HepG2 (cell line): ENCODE measurements at regions not wholly inside any gene's neighbourhood (a gene's known extent, or its start where the extent isn't known, plus 50 kb on each side); places are given as distances from the start of the nearest gene placed in this dataset.

ENCODE experiments used
- ATAC-seq: fragments of 200-7000 bp; cut with Tn5 transposase; 3 replicates; pipeline ENCODE4 v1.9.1; 2020; ENCODE audit warnings: mild to moderate bottlenecking, moderate library complexity
- BruUV-seq: library from RNA; stranded (reverse); fragments of 400-500 nt; replicated peaks from 2 replicates; lab custom pipeline; 2021; lab: Mats Ljungman, UMichigan
- CTCF ChIA-PET: fragments of 300-600 bp; formaldehyde crosslinking; extraction: SDS; loops from one replicate; lab custom pipeline; 2021; ENCODE audit warnings: low total read pairs, inconsistent platforms, low intra/inter-chr PET ratio; lab: Yijun Ruan, JAX
- POLR2A ChIA-PET: fragments of 350-600 bp; sonication (Branson Sonifier 250); formaldehyde crosslinking; loops from one replicate; lab custom pipeline; 2020; ENCODE audit warnings: antibody characterized with exemption, inconsistent platforms; lab: Yijun Ruan, JAX
- DNase-seq: peaks from one replicate; pipeline ENCODE4 v3.0.0-alpha.2; 2015; ENCODE audit warnings: low spot score
- FAIRE-seq: peaks from 3 replicates; lab custom pipeline; 2011; peaks lifted over from hg19 to GRCh38; lab: Jason Lieb, UNC
- H2AFZ ChIP-seq: one replicate; pipeline ENCODE4 v1.6.1; 2011; ENCODE audit warnings: low read length, inconsistent platforms
- H3K27ac ChIP-seq: fragments of 300-600 bp; 3 replicates; pipeline ENCODE4 v1.8.0; 2011; ENCODE audit warnings: mixed run types, mild to moderate bottlenecking, mixed read lengths, low read length, inconsistent platforms; ENCODE audit not compliant: insufficient read depth; ENCODE audit errors: extremely low read length
- H3K27me3 ChIP-seq, 2 experiments: fragments of 200-600 bp in 1 of 2; 2 replicates in 1 of 2; 3 replicates in 1 of 2; pipeline versions ENCODE4 v1.6.0 to v1.8.0; 2011; ENCODE audit warnings: low read length in 2 of 2, mild to moderate bottlenecking in 2 of 2, moderate library complexity in 2 of 2, inconsistent platforms in 1 of 2; ENCODE audit not compliant: insufficient read depth in 2 of 2, control insufficient read depth in 1 of 2
- H3K36me3 ChIP-seq, 2 experiments: fragments of 200-600 bp in 1 of 2; replicated peaks in 1 of 2; 2 replicates in 1 of 2; 3 replicates in 1 of 2; pipeline versions ENCODE4 v1.5.1 to v1.8.0; 2011; ENCODE audit warnings: low read length in 2 of 2, inconsistent platforms in 1 of 2; ENCODE audit not compliant: insufficient read depth in 2 of 2, control insufficient read depth in 1 of 2
- H3K4me1 ChIP-seq: 2 replicates; pipeline ENCODE4 v1.5.1; 2012; ENCODE audit warnings: low read length, inconsistent platforms; ENCODE audit not compliant: insufficient read depth
- H3K4me2 ChIP-seq: 2 replicates; pipeline ENCODE4 v1.6.0; 2011; ENCODE audit warnings: low read depth, low read length, inconsistent platforms
- H3K4me3 ChIP-seq, 3 experiments: fragments of 200-600 bp in 1 of 3; sonication (generic), shearing (Covaris generic) in 1 of 3; replicated peaks in 1 of 3; 2 replicates each; pipeline ENCODE4 v1.5.1; 2011 to 2016; ENCODE audit warnings: low read length in 3 of 3, inconsistent platforms in 2 of 3, low read depth in 2 of 3, mild to moderate bottlenecking in 2 of 3, control low read depth in 1 of 3, mixed read lengths in 1 of 3; ENCODE audit not compliant: insufficient read depth in 1 of 3
- H3K79me2 ChIP-seq: one replicate; pipeline ENCODE4 v1.6.1; 2011; ENCODE audit warnings: low read length, inconsistent platforms; ENCODE audit not compliant: insufficient read depth
- H3K9ac ChIP-seq: 2 replicates; pipeline ENCODE4 v1.6.0; 2011; ENCODE audit warnings: mild to moderate bottlenecking, low read depth, low read length, inconsistent platforms; ENCODE audit not compliant: insufficient read depth
- H3K9me3 ChIP-seq: 2 replicates; pipeline ENCODE4 v1.5.1; 2012; ENCODE audit warnings: mild to moderate bottlenecking, low read length
- H4K20me1 ChIP-seq: 2 replicates; pipeline ENCODE4 v1.6.0; 2011; ENCODE audit warnings: inconsistent platforms, mild to moderate bottlenecking, low read length, moderate library complexity; ENCODE audit not compliant: insufficient read depth
- KLF6 ChIP-seq: IDR thresholded peaks from 2 replicates; pipeline ENCODE4 v1.8.0; 2016; ENCODE audit warnings: missing biosample characterization, missing genetic modification reagents
- SNAPC2 ChIP-seq: sonication (generic); formaldehyde crosslinking; IDR thresholded peaks from 2 replicates; pipeline ENCODE4 v1.8.1; 2022; ENCODE audit warnings: mild to moderate bottlenecking, missing genetic modification reagents
- TCF7L2 ChIP-seq: IDR thresholded peaks from 2 replicates; pipeline ENCODE4 v1.6.1; 2011; ENCODE audit warnings: mild to moderate bottlenecking, low read depth, low read length, moderate library complexity
- WGBS: methylation state at CpG from one replicate; pipeline ENCODE4 v1.1.6; 2017; ENCODE audit warnings: low lambda C conversion rate; 5-methylcytosine and 5-hydroxymethylcytosine counted together
- in situ Hi-C: cut with HindIII; loops from 2 replicates; pipeline ENCODE4 v1.10.0; 2017; ENCODE audit warnings: low pct_unique_long_range_greater_than_20kb; ENCODE audit not compliant: extremely low pct_ligation_motif_present
- intact Hi-C: fragments of 100-400 bp; cut with micrococcal nuclease; formaldehyde crosslinking; loops from one replicate; pipeline ENCODE4 v1.10.0; 2022; ENCODE audit not compliant: unreplicated experiment
- TF ChIP-seq, protein P1 (sequence below): sonication (generic); formaldehyde crosslinking; IDR thresholded peaks from 2 replicates; pipeline ENCODE4 v1.5.0; 2020; ENCODE audit warnings: mild to moderate bottlenecking, missing genetic modification reagents
- TF ChIP-seq, protein P2 (sequence below): sonication (generic); formaldehyde crosslinking; IDR thresholded peaks from 2 replicates; pipeline ENCODE4 v1.4.0; 2020; ENCODE audit warnings: mild to moderate bottlenecking, low read depth, missing genetic modification reagents

DNA sequence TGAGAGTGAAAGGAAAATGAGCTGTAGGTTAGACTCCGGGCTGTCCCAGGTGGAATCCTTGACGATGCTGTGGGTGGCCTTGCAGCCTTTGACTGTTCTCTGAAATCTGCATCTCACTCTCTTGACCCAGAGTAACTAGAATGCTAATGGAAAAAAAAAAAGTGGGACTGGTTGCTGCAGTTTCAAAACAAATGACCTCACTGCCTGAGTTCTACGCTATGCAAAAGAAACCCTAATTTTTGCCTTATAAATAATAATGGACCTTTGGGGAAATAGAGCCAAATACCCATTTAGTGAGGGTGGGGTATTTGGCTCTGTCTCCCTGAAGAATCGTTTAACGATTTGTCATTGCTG is 309.7 kb upstream of the C2CD4B start (continued):
- TF ChIP-seq, protein P1, sequence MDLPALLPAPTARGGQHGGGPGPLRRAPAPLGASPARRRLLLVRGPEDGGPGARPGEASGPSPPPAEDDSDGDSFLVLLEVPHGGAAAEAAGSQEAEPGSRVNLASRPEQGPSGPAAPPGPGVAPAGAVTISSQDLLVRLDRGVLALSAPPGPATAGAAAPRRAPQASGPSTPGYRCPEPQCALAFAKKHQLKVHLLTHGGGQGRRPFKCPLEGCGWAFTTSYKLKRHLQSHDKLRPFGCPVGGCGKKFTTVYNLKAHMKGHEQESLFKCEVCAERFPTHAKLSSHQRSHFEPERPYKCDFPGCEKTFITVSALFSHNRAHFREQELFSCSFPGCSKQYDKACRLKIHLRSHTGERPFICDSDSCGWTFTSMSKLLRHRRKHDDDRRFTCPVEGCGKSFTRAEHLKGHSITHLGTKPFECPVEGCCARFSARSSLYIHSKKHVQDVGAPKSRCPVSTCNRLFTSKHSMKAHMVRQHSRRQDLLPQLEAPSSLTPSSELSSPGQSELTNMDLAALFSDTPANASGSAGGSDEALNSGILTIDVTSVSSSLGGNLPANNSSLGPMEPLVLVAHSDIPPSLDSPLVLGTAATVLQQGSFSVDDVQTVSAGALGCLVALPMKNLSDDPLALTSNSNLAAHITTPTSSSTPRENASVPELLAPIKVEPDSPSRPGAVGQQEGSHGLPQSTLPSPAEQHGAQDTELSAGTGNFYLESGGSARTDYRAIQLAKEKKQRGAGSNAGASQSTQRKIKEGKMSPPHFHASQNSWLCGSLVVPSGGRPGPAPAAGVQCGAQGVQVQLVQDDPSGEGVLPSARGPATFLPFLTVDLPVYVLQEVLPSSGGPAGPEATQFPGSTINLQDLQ (CRISPR knock-in tag), result no peak

DNA sequence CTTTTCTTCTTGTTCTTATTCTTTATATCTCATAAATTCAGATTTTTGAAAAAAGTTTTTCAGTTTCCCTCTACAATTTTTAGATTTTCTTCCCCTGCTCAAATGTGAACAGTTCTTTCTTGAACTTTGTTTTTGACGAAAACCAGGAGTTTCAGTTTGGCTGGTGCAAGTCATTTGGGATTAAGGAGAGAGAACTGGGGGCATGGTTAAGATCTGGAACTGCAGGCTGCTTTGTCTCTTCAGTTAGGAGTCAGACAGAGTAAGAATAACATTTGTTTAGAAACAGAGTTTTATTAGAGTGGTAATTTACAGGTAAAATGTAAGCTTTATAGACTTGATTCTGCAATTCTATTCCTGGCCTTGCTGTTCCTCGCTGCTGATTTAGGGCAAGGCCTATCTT is 310.5 kb upstream of the C2CD4B start:
- H3K4me1 ChIP-seq, result peaks cover 20% of the 10 kb centered on the region
- in situ Hi-C loops, result no loop called here
- intact Hi-C loops, result no loop called here
- ChIA-PET POLR2A (no interaction called here), CTCF (no interaction called here)
- no TSS peak for BruUV-seq
- no peak overlapping the region for H3K4me2 ChIP-seq
- no peak overlapping the region for H2AFZ ChIP-seq
- ATAC-seq, result no peak
- H3K27ac ChIP-seq, result no peak overlapping the region
- no peak overlapping the region for H3K9ac ChIP-seq
- no peaks in the 10 kb centered on the region for H3K36me3 ChIP-seq
- no peak overlapping the region for H3K4me3 ChIP-seq
- TF ChIP-seq, protein P2, sequence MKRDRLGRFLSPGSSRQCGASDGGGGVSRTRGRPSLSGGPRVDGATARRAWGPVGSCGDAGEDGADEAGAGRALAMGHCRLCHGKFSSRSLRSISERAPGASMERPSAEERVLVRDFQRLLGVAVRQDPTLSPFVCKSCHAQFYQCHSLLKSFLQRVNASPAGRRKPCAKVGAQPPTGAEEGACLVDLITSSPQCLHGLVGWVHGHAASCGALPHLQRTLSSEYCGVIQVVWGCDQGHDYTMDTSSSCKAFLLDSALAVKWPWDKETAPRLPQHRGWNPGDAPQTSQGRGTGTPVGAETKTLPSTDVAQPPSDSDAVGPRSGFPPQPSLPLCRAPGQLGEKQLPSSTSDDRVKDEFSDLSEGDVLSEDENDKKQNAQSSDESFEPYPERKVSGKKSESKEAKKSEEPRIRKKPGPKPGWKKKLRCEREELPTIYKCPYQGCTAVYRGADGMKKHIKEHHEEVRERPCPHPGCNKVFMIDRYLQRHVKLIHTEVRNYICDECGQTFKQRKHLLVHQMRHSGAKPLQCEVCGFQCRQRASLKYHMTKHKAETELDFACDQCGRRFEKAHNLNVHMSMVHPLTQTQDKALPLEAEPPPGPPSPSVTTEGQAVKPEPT (CRISPR knock-in tag), result no peak
- TF ChIP-seq TCF7L2 (no peak), KLF6 (no peak), SNAPC2 (CRISPR knock-in tag) (no peak)
- H3K27me3 ChIP-seq, result no peaks in the 10 kb centered on the region
- no peaks in the 10 kb centered on the region for H3K79me2 ChIP-seq
- FAIRE-seq, result no peak
- WGBS, result 94% methylated on average over 2 of the region's 2 CpGs
- DNase-seq, result no peak
- H4K20me1 ChIP-seq, result no peaks in the 10 kb centered on the region
- no peaks in the 10 kb centered on the region for H3K9me3 ChIP-seq
